ENCODE measurements at regions not wholly inside any gene's neighbourhood (a gene's known extent, or its start where the extent isn't known, plus 50 kb on each side); places are given as distances from the start of the nearest gene placed in this dataset.

GRCh38 chr11:105202844-105203548 is 63.4 kb upstream of the CARD18 start (continued):
- TF ChIP-seq ZNF687 (IDR thresholded peaks at IDR 0.05), result no peak
- no peak for TF ChIP-seq RBBP5 (conservative IDR thresholded peaks at IDR 0.05)
- no peak for TF ChIP-seq FOXK2 (IDR thresholded peaks at IDR 0.05)
- no peak for TF ChIP-seq SPI1 (IDR thresholded peaks at IDR 0.05; ENCODE audit: borderline replicate concordance, insufficient read depth, low read depth, low read length)
- no peak for TF ChIP-seq JUND (IDR thresholded peaks at IDR 0.05; ENCODE audit: low read depth, low read length)

DNA sequence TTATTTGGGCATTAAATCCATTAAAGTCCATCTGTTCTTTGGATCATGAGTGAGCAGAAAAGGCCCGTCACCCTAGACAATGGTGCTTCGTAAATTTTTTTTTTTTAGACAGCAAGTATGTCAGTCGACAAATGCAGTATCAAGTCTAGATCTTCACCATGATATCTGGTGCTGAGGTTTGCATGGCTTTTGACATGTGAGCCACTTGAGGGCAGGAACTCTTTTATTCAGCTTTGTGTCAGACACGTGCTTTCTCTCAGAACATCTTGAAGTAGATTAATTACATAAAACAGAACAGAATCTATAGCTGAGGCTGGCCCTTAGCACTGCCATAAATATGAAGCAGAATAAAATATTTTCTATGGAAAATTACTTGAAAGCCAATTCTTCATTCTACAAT is 62.9 kb upstream of the CARD18 start:
- Histone ChIP-seq H3K4me1 (ENCODE audit: control insufficient read depth, insufficient read depth, low read length) (no peaks in the 10 kb centered on the region), H3K79me2 (ENCODE audit: control insufficient read depth, insufficient read depth, low read length) (no peaks in the 10 kb centered on the region), H3K27me3 (replicated peaks in 1 of 2; ENCODE audit: control insufficient read depth in 2 of 2, insufficient read depth in 2 of 2, low read length in 1 of 2) (no peaks in the 10 kb centered on the region), H2AFZ (ENCODE audit: control insufficient read depth, low read depth, low read length) (no peak overlapping the region), H4K20me1 (ENCODE audit: control insufficient read depth, insufficient read depth) (no peaks in the 10 kb centered on the region), H3K4me3 (no peak overlapping the region), H3K4me2 (ENCODE audit: control insufficient read depth, insufficient read depth) (no peak overlapping the region), H3K36me3 (ENCODE audit: control insufficient read depth in 2 of 2, insufficient read depth in 2 of 2, low read length in 1 of 2) (no peaks in the 10 kb centered on the region), H3K9ac (ENCODE audit: control insufficient read depth, insufficient read depth, low read length) (no peak overlapping the region), H3K9me3 (replicated peaks; ENCODE audit: control insufficient read depth, insufficient read depth, low read length) (no peaks in the 10 kb centered on the region), H3K27ac (ENCODE audit: control insufficient read depth, insufficient read depth) (no peak overlapping the region)
- BruUV-seq (replicated peaks), result no TSS peak
- POLR2A ChIA-PET, result no interaction called here
- intact Hi-C loops (cut with micrococcal nuclease; ENCODE audit: unreplicated experiment), result no loop called here
- WGBS (ENCODE audit: insufficient coverage, insufficient replicate concordance, low lambda C conversion rate, missing lambda C conversion rate), result 49% methylated on average over 4 of the region's 4 CpGs
- RAD21 ChIA-PET (ENCODE audit: unreplicated experiment), result no interaction called here
- SMC1A ChIA-PET (ENCODE audit: uncharacterized antibody, unreplicated experiment), result interaction anchor here (0.9 to 1.2 kb wide), 2 partner anchors 8 to 17 kb away, joined by 3 to 4 read pairs; no protein-coding TSS in a partner anchor
- no peak for FAIRE-seq
- no peak for ATAC-seq
- no peak for DNase-seq (ENCODE audit: low read depth, low spot score)
- CTCF ChIA-PET, result interaction anchor here (0.7 kb wide), 1 partner anchor 15 kb away, joined by 3 read pairs; no protein-coding TSS in a partner anchor
- in situ Hi-C loops (cut with MboI), result no loop called here
- no peak for TF ChIP-seq SUZ12 (IDR thresholded peaks at IDR 0.05; ENCODE audit: unreplicated experiment)
- TF ChIP-seq ASH2L (IDR thresholded peaks at IDR 0.05; ENCODE audit: borderline replicate concordance, low read depth), result no peak
- no peak for TF ChIP-seq FOXK2 (IDR thresholded peaks at IDR 0.05)
- TF ChIP-seq, protein P1, sequence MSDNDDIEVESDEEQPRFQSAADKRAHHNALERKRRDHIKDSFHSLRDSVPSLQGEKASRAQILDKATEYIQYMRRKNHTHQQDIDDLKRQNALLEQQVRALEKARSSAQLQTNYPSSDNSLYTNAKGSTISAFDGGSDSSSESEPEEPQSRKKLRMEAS (IDR thresholded peaks at IDR 0.05; ENCODE audit: low read depth, low read length), result no peak
- TF ChIP-seq STAT3 (IDR thresholded peaks at IDR 0.05; ENCODE audit: low read depth, low read length), result no peak
- TF ChIP-seq KDM1A (IDR thresholded peaks at IDR 0.05; ENCODE audit: borderline replicate concordance), result no peak
- no peak for TF ChIP-seq PKNOX1 (IDR thresholded peaks at IDR 0.05)
- no peak for TF ChIP-seq IKZF2 (IDR thresholded peaks at IDR 0.05)
- TF ChIP-seq ZNF207 (IDR thresholded peaks at IDR 0.05; ENCODE audit: borderline replicate concordance), result no peak
- no peak for TF ChIP-seq POU2F2 (IDR thresholded peaks at IDR 0.05; ENCODE audit: borderline replicate concordance, low read depth, low read length)
- no peak for TF ChIP-seq MYB (IDR thresholded peaks at IDR 0.05; ENCODE audit: borderline replicate concordance, low read depth, low read length)
- no peak for TF ChIP-seq NRF1 (conservative IDR thresholded peaks at IDR 0.05; ENCODE audit: low read depth, low read length)
- TF ChIP-seq SMAD1 (IDR thresholded peaks at IDR 0.05; ENCODE audit: low read depth, partially characterized antibody), result no peak
- no peak for TF ChIP-seq NR2C2 (IDR thresholded peaks at IDR 0.05; ENCODE audit: borderline replicate concordance, control insufficient read depth, insufficient read length, low read depth)

Data from GM12878 (cell line).